Activated CD4-positive, alpha-beta T cell treated with anti-CD3 and anti-CD28 coated beads, Interleukin-2, Interleukin-6, amounts not matched to agents 100 ng/mL and 50 ng/mL, durations not matched to agents 16 hours and 8 hours (primary cell): ENCODE measurements at regions not wholly inside any gene's neighbourhood (a gene's known extent, or its start where the extent isn't known, plus 50 kb on each side); places are given as distances from the start of the nearest gene placed in this dataset.

Experiments
- DNase-seq: peaks from one replicate; pipeline ENCODE4 v3.0.0-alpha.2; 2020

- no peak for DNase-seq
These were observed 420.0 kb upstream of the SALL3 start for GRCh38 chr18:78559584-78559983.

- DNase-seq: no peak
These were observed 417.7 kb upstream of the SALL3 start for GRCh38 chr18:78561757-78562510.

- no peak for DNase-seq
These were observed 417.1 kb upstream of the SALL3 start for GRCh38 chr18:78562531-78562961.

GRCh38 chr18:78563110-78563509 is 416.5 kb upstream of the SALL3 start:
- no peak for DNase-seq

- DNase-seq: no peak
These were observed 415.6 kb upstream of the SALL3 start for GRCh38 chr18:78564030-78564429.

- DNase-seq: no peak
These were observed 415.1 kb upstream of the SALL3 start for GRCh38 chr18:78564518-78564917.

- no peak for DNase-seq
These were observed 414.4 kb upstream of the SALL3 start for GRCh38 chr18:78565240-78565639.

GRCh38 chr18:78566065-78566464 is 413.6 kb upstream of the SALL3 start:
- DNase-seq: no peak

GRCh38 chr18:78566720-78567119 is 412.9 kb upstream of the SALL3 start:
- no peak for DNase-seq

GRCh38 chr18:78571063-78571785 is 408.4 kb upstream of the SALL3 start:
- no peak for DNase-seq

- no peak for DNase-seq
These were observed 407.7 kb upstream of the SALL3 start for GRCh38 chr18:78571831-78572347.

- DNase-seq: no peak
These were observed 405.8 kb upstream of the SALL3 start for GRCh38 chr18:78573773-78574172.

GRCh38 chr18:78576967-78577366 is 402.7 kb upstream of the SALL3 start:
- no peak for DNase-seq

- no peak for DNase-seq
These were observed 400.2 kb upstream of the SALL3 start for GRCh38 chr18:78579449-78579848.

- DNase-seq: no peak
These were observed 399.6 kb upstream of the SALL3 start for GRCh38 chr18:78579854-78580577.

GRCh38 chr18:78580835-78581339 is 398.7 kb upstream of the SALL3 start:
- no peak for DNase-seq

- no peak for DNase-seq
These were observed 397.4 kb upstream of the SALL3 start for GRCh38 chr18:78582181-78582709.

- DNase-seq: no peak
These were observed 396.5 kb upstream of the SALL3 start for GRCh38 chr18:78582898-78583738.

GRCh38 chr18:78583739-78584458 is 395.7 kb upstream of the SALL3 start:
- no peak for DNase-seq

- no peak for DNase-seq
These were observed 395.1 kb upstream of the SALL3 start for GRCh38 chr18:78584459-78585022.

GRCh38 chr18:78586586-78586985 is 393.0 kb upstream of the SALL3 start:
- no peak for DNase-seq
